Ovary (tissue), 3 donors: ENCODE measurements at regions not wholly inside any gene's neighbourhood (a gene's known extent, or its start where the extent isn't known, plus 50 kb on each side); places are given as distances from the start of the nearest gene placed in this dataset.

Experiments used
- POLR2A ChIP-seq: fragments of 450-650 bp; IDR thresholded peaks from one replicate; pipeline ENCODE4 v1.6.1; 2017; ENCODE audit warnings: antibody characterized with exemption, mild to moderate bottlenecking, moderate library complexity
- TF ChIP-seq, protein P1 (sequence below), 3 donors: fragments of 450-650 bp in 2 of 3; fragments of 200-600 bp in 1 of 3; IDR thresholded peaks; one replicate each; pipeline versions ENCODE4 v1.5.1 to v1.8.0; 2016 to 2022; ENCODE audit warnings: antibody characterized with exemption in 3 of 3, mild to moderate bottlenecking in 1 of 3
- donor health status: DM: no; HTN: no; CAD: no.

DNA sequence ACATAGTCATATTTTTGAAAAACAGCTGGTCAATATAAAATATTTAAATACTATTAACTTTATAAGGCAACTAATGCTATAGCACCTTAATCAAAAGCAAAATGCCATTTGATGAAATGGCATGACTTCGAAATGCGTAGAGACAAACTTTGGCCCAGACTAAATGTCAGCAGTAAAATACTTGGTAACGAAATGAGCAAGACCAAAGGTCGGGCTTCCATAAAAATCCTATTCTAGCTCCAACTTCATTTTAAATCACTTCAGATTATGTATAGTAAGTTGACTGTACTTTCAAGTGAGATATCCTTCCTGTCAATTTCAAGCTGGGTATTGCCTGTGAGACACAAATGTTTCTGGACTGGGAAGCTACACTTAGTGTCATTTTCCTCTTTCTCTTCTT, 805.4 kb upstream of the ZNF608 start:
- TF ChIP-seq, protein P1, sequence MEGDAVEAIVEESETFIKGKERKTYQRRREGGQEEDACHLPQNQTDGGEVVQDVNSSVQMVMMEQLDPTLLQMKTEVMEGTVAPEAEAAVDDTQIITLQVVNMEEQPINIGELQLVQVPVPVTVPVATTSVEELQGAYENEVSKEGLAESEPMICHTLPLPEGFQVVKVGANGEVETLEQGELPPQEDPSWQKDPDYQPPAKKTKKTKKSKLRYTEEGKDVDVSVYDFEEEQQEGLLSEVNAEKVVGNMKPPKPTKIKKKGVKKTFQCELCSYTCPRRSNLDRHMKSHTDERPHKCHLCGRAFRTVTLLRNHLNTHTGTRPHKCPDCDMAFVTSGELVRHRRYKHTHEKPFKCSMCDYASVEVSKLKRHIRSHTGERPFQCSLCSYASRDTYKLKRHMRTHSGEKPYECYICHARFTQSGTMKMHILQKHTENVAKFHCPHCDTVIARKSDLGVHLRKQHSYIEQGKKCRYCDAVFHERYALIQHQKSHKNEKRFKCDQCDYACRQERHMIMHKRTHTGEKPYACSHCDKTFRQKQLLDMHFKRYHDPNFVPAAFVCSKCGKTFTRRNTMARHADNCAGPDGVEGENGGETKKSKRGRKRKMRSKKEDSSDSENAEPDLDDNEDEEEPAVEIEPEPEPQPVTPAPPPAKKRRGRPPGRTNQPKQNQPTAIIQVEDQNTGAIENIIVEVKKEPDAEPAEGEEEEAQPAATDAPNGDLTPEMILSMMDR (IDR thresholded peaks at IDR 0.05) = no peak
- no peak for TF ChIP-seq POLR2A
